GM23338 (cell line): ENCODE measurements at regions not wholly inside any gene's neighbourhood (a gene's known extent, or its start where the extent isn't known, plus 50 kb on each side); places are given as distances from the start of the nearest gene placed in this dataset.

Experiments used
- ATAC-seq: fragments of 200-7000 bp; cut with Tn5 transposase; 3 replicates; pipeline ENCODE4 v1.9.1; 2020
- DNase-seq: peaks from one replicate; pipeline ENCODE4 v3.0.0-alpha.2; 2015; ENCODE audit warnings: low spot score
- H2AFZ ChIP-seq: fragments of 200-600 bp; sonication (generic); 2 replicates; pipeline ENCODE4 v1.8.0; 2016; ENCODE audit warnings: antibody characterized with exemption, mild to moderate bottlenecking, moderate library complexity
- H3F3A ChIP-seq: fragments of 200-600 bp; sonication (generic); replicated peaks from 2 replicates; pipeline ENCODE4 v1.8.0; 2017; ENCODE audit warnings: antibody characterized with exemption, mixed run types, low read depth
- H3K27ac ChIP-seq: fragments of 200-600 bp; sonication (generic); 2 replicates; pipeline ENCODE4 v1.6.1; 2016; ENCODE audit warnings: low read depth
- H3K27me3 ChIP-seq: fragments of 200-600 bp; sonication (generic); 2 replicates; pipeline ENCODE4 v1.8.0; 2016; ENCODE audit warnings: mild to moderate bottlenecking, mixed run types, moderate library complexity; ENCODE audit not compliant: insufficient read depth
- H3K36me3 ChIP-seq: fragments of 200-600 bp; sonication (generic); 2 replicates; pipeline ENCODE4 v1.8.0; 2016; ENCODE audit warnings: mild to moderate bottlenecking; ENCODE audit not compliant: insufficient read depth
- H3K4me1 ChIP-seq: fragments of 200-600 bp; sonication (generic); 2 replicates; pipeline ENCODE4 v1.8.0; 2016; ENCODE audit warnings: mild to moderate bottlenecking, moderate library complexity; ENCODE audit not compliant: insufficient read depth
- H3K4me2 ChIP-seq: fragments of 200-600 bp; sonication (generic); 2 replicates; pipeline ENCODE4 v1.7.1; 2017; ENCODE audit warnings: mixed run types
- H3K4me3 ChIP-seq: fragments of 200-600 bp; sonication (generic); 2 replicates; pipeline ENCODE4 v1.6.1; 2016; ENCODE audit warnings: mixed run types
- H3K79me2 ChIP-seq: fragments of 200-600 bp; sonication (generic); replicated peaks from 2 replicates; pipeline ENCODE4 v1.8.0; 2017; ENCODE audit warnings: mild to moderate bottlenecking; ENCODE audit not compliant: insufficient read depth
- H3K9me2 ChIP-seq: fragments of 200-600 bp; sonication (generic); 2 replicates; pipeline ENCODE4 v1.8.0; 2017; ENCODE audit not compliant: insufficient read depth
- H4K20me1 ChIP-seq: fragments of 200-600 bp; sonication (generic); replicated peaks from 2 replicates; pipeline ENCODE4 v1.8.0; 2017; ENCODE audit warnings: mild to moderate bottlenecking; ENCODE audit not compliant: insufficient read depth
- H3K27ac Mint-ChIP-seq: 2 replicates; pipeline ENCODE4 v1.8.0; 2020; ENCODE audit warnings: inconsistent platforms, mild to moderate bottlenecking, moderate library complexity, mixed read lengths
- H3K27me3 Mint-ChIP-seq: 3 replicates; pipeline ENCODE4 v1.8.0; 2022; ENCODE audit warnings: low read depth, mild to moderate bottlenecking, moderate library complexity, mixed read lengths, inconsistent platforms; ENCODE audit not compliant: insufficient read depth, poor library complexity
- H3K36me3 Mint-ChIP-seq: 3 replicates; pipeline ENCODE4 v1.8.0; 2021; ENCODE audit warnings: low read depth, mild to moderate bottlenecking, inconsistent platforms, moderate library complexity, mixed read lengths
- H3K4me1 Mint-ChIP-seq: 3 replicates; pipeline ENCODE4 v1.8.0; 2020; ENCODE audit warnings: mild to moderate bottlenecking, inconsistent platforms, mixed read lengths
- H3K4me3 Mint-ChIP-seq: 3 replicates; pipeline ENCODE4 v1.8.0; 2021; ENCODE audit warnings: moderate library complexity, mild to moderate bottlenecking, inconsistent platforms, mixed read lengths
- H3K9me3 Mint-ChIP-seq: 3 replicates; pipeline ENCODE4 v1.8.0; 2020; ENCODE audit warnings: moderate library complexity, mild to moderate bottlenecking, inconsistent platforms, mixed read lengths
- CREB1 ChIP-seq: fragments of 250-450 bp; sonication (Bioruptor Pico); IDR thresholded peaks from 2 replicates; pipeline ENCODE4 v1.5.0; 2020; ENCODE audit warnings: low read depth, mild to moderate bottlenecking, moderate library complexity
- CTCF ChIP-seq, 2 experiments: fragments of 200-600 bp in 1 of 2; sonication (generic) in 1 of 2; conservative IDR thresholded peaks; 2 replicates each; pipeline versions ENCODE4 v1.5.1 to v1.6.1; 2016 to 2017; ENCODE audit warnings: antibody characterized with exemption in 2 of 2, low read depth in 2 of 2, mild to moderate bottlenecking in 2 of 2, moderate library complexity in 1 of 2
- ETS1 ChIP-seq: IDR thresholded peaks from 2 replicates; pipeline ENCODE4 v1.6.1; 2016; ENCODE audit warnings: antibody characterized with exemption
- EZH2 ChIP-seq: fragments of 200-600 bp; sonication (generic); IDR thresholded peaks from one replicate; pipeline ENCODE4 v1.8.0; 2017; ENCODE audit warnings: antibody characterized with exemption, mild to moderate bottlenecking, low read depth; ENCODE audit not compliant: unreplicated experiment
- EZH2phosphoT487 ChIP-seq: fragments of 200-600 bp; sonication (generic); IDR thresholded peaks from one replicate; pipeline ENCODE4 v1.8.1; 2018; ENCODE audit warnings: antibody characterized with exemption; ENCODE audit not compliant: unreplicated experiment
- JUNB ChIP-seq: IDR thresholded peaks from one replicate; pipeline ENCODE4 v1.6.1; 2016; ENCODE audit warnings: antibody characterized with exemption; ENCODE audit not compliant: unreplicated experiment
- NANOG ChIP-seq: IDR thresholded peaks from 2 replicates; pipeline ENCODE4 v1.6.1; 2016; ENCODE audit warnings: antibody characterized with exemption, borderline replicate concordance
- POLR2AphosphoS5 ChIP-seq: IDR thresholded peaks from 2 replicates; pipeline ENCODE4 v1.6.1; 2016; ENCODE audit warnings: antibody characterized with exemption, low read depth
- REST ChIP-seq: IDR thresholded peaks from one replicate; pipeline ENCODE4 v1.6.1; 2018; ENCODE audit warnings: antibody characterized with exemption; ENCODE audit not compliant: unreplicated experiment
- STAT1 ChIP-seq: IDR thresholded peaks from one replicate; pipeline ENCODE4 v1.6.1; 2016; ENCODE audit warnings: antibody characterized with exemption; ENCODE audit not compliant: unreplicated experiment
- ZNF114 ChIP-seq: fragments of 250-450 bp; sonication (Bioruptor Pico); IDR thresholded peaks from 2 replicates; pipeline ENCODE4 v1.5.0; 2020; ENCODE audit warnings: mild to moderate bottlenecking, moderate library complexity
- ZNF331 ChIP-seq: fragments of 250-450 bp; sonication (Bioruptor Pico); IDR thresholded peaks from 2 replicates; pipeline ENCODE4 v1.5.0; 2020; ENCODE audit warnings: low read depth, mild to moderate bottlenecking, moderate library complexity
- ZNF462 ChIP-seq: fragments of 250-450 bp; sonication (Bioruptor Pico); IDR thresholded peaks from 2 replicates; pipeline ENCODE4 v1.5.0; 2020; ENCODE audit warnings: mild to moderate bottlenecking, moderate library complexity

- no peaks in the 10 kb centered on the region for H3K4me1 Mint-ChIP-seq
- H3K4me3 ChIP-seq: no peak overlapping the region
- H3K27ac ChIP-seq: no peak overlapping the region
- no peaks in the 10 kb centered on the region for H4K20me1 ChIP-seq
- peaks cover 50% of the 10 kb centered on the region for H3K36me3 Mint-ChIP-seq
- H2AFZ ChIP-seq: no peak overlapping the region
- TF ChIP-seq NANOG (no peak), STAT1 (no peak), REST (no peak), ZNF331 (CRISPR knock-in tag) (no peak), CTCF (conservative IDR thresholded peaks at IDR 0.05; ENCODE audit: low read depth in 2 of 2) (no peak), CREB1 (CRISPR knock-in tag) (no peak), ZNF462 (CRISPR knock-in tag) (no peak), EZH2phosphoT487 (no peak), EZH2 (no peak), JUNB (no peak), ETS1 (no peak), POLR2AphosphoS5 (no peak), ZNF114 (CRISPR knock-in tag) (no peak)
- H3K79me2 ChIP-seq: peaks cover 20% of the 10 kb centered on the region; the same call in 1 of the 2 replicates
- H3K4me3 Mint-ChIP-seq: no peak overlapping the region
- ATAC-seq (no peak), DNase-seq (no peak)
- no peaks in the 10 kb centered on the region for H3K9me2 ChIP-seq
- no peak overlapping the region for H3K27ac Mint-ChIP-seq
- no peak overlapping the region for H3K4me2 ChIP-seq
- no peaks in the 10 kb centered on the region for H3F3A ChIP-seq
- H3K4me1 ChIP-seq: no peaks in the 10 kb centered on the region
- H3K36me3 ChIP-seq: peaks cover 25% of the 10 kb centered on the region
- no peaks in the 10 kb centered on the region for H3K27me3 ChIP-seq
- no peaks in the 10 kb centered on the region for H3K27me3 Mint-ChIP-seq
- H3K9me3 Mint-ChIP-seq: no peaks in the 10 kb centered on the region
Observed at GRCh38 chrX:131795442-131796229, 227.5 kb upstream of the STK26 start.
